Osteocyte (in vitro differentiated cells): ENCODE measurements at regions not wholly inside any gene's neighbourhood (a gene's known extent, or its start where the extent isn't known, plus 50 kb on each side); places are given as distances from the start of the nearest gene placed in this dataset.

Source experiments
- DNase-seq: peaks from one replicate; pipeline ENCODE4 v3.0.0; 2021; ENCODE audit warnings: mixed read lengths; ENCODE audit not compliant: unreplicated experiment; ENCODE audit errors: extremely low spot score
- H3K27ac Mint-ChIP-seq: one replicate; pipeline ENCODE4 v1.8.0; 2021; ENCODE audit warnings: mild to moderate bottlenecking, mixed read lengths; ENCODE audit not compliant: unreplicated experiment
- H3K27me3 Mint-ChIP-seq: one replicate; pipeline ENCODE4 v1.8.0; 2021; ENCODE audit warnings: mixed read lengths; ENCODE audit not compliant: unreplicated experiment
- H3K36me3 Mint-ChIP-seq: one replicate; pipeline ENCODE4 v1.8.0; 2021; ENCODE audit warnings: mixed read lengths; ENCODE audit not compliant: unreplicated experiment
- H3K4me1 Mint-ChIP-seq: one replicate; pipeline ENCODE4 v1.8.0; 2021; ENCODE audit warnings: mixed read lengths; ENCODE audit not compliant: unreplicated experiment
- H3K4me3 Mint-ChIP-seq: one replicate; pipeline ENCODE4 v1.8.0; 2021; ENCODE audit warnings: mild to moderate bottlenecking, moderate library complexity, mixed read lengths; ENCODE audit not compliant: unreplicated experiment
- H3K9me3 Mint-ChIP-seq: one replicate; pipeline ENCODE4 v1.8.0; 2021; ENCODE audit warnings: mixed read lengths; ENCODE audit not compliant: unreplicated experiment
- TF ChIP-seq, protein P1 (sequence below): fragments of 200-600 bp; sonication (generic); IDR thresholded peaks from 2 replicates; pipeline ENCODE4 v1.5.0; 2021; ENCODE audit warnings: antibody characterized with exemption, mild to moderate bottlenecking, moderate library complexity

DNA sequence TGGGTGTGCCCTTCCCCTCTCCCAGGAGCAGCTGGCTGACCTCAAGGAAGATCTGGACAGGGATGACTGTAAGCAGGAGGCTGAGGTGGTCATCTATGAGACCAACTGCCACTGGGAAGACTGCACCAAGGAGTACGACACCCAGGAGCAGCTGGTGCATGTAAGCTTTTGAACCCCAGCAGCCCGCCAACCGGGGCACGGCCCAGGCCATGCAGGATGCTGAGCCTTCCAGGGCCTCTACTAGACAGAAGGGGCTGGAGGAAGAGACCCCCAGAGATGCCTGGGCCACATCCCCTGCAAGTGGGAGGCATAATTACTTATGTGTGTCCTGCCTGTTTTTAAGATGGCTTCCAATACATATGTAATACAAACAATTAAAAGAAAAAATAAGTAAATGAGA, 239.3 kb downstream of the GLI2 start:
- Mint-ChIP-seq H3K4me3 (no peak overlapping the region), H3K27ac (no peak overlapping the region), H3K4me1 (no peaks in the 10 kb centered on the region), H3K36me3 (peaks cover 42% of the 10 kb centered on the region), H3K27me3 (no peaks in the 10 kb centered on the region), H3K9me3 (no peaks in the 10 kb centered on the region)
- DNase-seq = no peak
- TF ChIP-seq, protein P1, sequence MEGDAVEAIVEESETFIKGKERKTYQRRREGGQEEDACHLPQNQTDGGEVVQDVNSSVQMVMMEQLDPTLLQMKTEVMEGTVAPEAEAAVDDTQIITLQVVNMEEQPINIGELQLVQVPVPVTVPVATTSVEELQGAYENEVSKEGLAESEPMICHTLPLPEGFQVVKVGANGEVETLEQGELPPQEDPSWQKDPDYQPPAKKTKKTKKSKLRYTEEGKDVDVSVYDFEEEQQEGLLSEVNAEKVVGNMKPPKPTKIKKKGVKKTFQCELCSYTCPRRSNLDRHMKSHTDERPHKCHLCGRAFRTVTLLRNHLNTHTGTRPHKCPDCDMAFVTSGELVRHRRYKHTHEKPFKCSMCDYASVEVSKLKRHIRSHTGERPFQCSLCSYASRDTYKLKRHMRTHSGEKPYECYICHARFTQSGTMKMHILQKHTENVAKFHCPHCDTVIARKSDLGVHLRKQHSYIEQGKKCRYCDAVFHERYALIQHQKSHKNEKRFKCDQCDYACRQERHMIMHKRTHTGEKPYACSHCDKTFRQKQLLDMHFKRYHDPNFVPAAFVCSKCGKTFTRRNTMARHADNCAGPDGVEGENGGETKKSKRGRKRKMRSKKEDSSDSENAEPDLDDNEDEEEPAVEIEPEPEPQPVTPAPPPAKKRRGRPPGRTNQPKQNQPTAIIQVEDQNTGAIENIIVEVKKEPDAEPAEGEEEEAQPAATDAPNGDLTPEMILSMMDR = no peak

DNA sequence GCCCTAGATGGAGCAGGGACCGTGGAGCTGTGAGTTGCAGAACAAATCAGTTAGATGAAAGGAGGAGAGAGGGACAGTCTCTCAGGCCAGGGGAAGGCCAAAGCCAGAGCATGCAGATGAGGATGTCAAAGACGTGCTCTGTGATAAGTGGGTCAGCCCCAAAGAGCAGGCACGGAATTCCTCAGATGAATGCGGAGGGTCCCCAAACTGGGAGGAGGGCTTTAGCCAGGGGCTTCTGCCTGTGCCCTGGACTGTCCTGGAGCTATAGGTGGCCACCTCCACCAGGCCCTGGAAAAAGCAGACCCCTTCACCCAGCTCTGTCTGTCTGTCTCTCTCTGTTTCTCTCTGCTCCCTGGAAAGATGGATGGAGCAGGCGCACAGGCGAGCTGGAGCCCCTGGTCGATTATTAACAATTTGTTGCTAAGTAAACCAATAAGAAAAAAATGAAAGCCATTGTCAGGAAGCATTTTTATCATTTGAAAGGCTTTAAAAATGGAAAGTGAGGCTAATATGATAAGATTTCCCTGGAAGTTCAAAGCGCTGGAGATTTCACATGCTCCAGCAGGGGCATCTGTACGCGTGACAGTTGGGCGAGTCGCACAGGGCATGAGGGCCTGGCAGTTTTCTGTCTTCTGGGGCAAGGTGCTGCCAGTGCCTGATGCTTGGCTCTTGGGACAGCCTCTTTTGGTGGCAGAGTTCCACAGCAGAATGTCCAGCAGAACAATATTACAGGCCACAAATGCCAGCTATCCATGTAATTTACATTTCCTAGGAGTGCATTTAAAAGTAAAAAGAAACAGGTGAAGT, 241.0 kb downstream of the GLI2 start:
- H3K27me3 Mint-ChIP-seq = no peaks in the 10 kb centered on the region
- H3K4me1 Mint-ChIP-seq = peaks cover under 1% of the 10 kb centered on the region
- TF ChIP-seq, protein P1 = no peak
- no peaks in the 10 kb centered on the region for H3K9me3 Mint-ChIP-seq
- peaks cover 46% of the 10 kb centered on the region for H3K36me3 Mint-ChIP-seq
- no peak overlapping the region for H3K27ac Mint-ChIP-seq
- DNase-seq = no peak
- no peak overlapping the region for H3K4me3 Mint-ChIP-seq

DNA sequence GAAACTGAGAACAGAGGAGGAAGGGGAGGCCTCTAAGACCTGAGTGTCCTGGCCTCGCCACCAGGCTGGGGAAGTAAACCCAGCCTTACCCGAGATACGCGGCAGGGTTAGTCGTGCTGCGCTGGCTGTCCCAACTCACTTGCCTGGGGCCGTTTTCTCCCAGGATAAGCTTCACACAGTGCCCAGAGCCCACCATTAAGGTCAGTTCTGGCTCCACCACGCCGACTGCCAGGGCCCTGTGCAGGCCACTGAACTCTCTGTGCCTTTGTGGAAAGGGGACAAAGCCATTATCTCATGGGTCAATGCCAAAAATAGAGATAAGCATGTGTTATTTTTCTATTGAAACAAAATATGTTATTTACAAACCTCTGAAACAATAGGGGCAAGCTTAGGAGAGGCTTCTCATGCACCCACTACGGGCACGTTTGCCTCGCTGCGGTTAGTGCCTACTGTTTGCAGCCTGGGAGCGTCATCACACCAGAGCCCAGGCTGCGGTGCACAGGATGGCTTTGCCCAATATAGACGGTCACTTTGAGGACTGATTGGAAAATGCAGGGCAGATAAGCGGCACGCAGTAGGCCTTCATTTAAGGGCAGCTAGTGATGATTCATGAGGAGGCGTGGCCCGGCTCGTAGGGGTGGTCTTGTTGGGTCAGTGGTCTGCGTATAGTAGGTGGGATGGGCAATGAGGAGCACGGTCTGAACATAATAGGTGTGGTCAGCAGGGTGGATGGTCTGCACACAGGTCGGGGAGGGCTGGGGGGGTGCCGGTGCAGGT, 242.1 kb downstream of the GLI2 start:
- Mint-ChIP-seq H3K36me3 (peaks cover 46% of the 10 kb centered on the region), H3K27me3 (no peaks in the 10 kb centered on the region), H3K9me3 (no peaks in the 10 kb centered on the region), H3K4me1 (peaks cover 10% of the 10 kb centered on the region), H3K4me3 (no peak overlapping the region), H3K27ac (no peak overlapping the region)
- no peak for DNase-seq
- TF ChIP-seq, protein P1 = no peak

DNA sequence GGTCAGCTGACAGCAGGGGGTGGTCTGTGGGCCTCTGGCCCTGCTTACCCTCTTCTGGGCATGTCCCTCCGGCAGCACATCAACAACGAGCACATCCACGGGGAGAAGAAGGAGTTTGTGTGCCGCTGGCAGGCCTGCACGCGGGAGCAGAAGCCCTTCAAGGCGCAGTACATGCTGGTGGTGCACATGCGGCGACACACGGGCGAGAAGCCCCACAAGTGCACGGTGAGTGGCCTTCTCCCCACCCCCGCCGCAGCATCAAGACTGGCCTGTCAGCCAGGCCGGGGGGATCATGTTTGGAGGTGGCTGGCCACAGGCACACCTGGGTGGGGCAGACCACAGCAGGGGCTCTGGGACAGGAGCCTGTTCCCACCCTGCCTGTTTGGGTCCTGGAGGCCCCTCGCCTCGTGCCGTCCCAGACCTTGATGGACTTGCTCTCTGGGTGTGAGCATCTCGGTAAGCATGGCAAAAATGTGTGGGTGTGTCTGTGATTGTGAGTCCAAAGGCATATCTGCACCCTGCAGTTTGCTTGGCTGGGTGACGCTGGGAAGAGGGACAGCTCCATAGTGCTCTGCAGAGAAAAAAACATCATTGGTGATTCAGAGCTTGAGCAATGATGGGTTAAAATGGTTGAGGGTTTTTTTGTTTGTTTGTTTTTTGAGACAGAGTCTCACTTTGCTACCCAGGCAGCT, 242.8 kb downstream of the GLI2 start:
- no peak overlapping the region for H3K4me3 Mint-ChIP-seq
- no peaks in the 10 kb centered on the region for H3K27me3 Mint-ChIP-seq
- TF ChIP-seq, protein P1 = no peak
- H3K27ac Mint-ChIP-seq = no peak overlapping the region
- H3K36me3 Mint-ChIP-seq = peaks cover 54% of the 10 kb centered on the region
- peaks cover 17% of the 10 kb centered on the region for H3K4me1 Mint-ChIP-seq
- no peak for DNase-seq
- H3K9me3 Mint-ChIP-seq = no peaks in the 10 kb centered on the region

DNA sequence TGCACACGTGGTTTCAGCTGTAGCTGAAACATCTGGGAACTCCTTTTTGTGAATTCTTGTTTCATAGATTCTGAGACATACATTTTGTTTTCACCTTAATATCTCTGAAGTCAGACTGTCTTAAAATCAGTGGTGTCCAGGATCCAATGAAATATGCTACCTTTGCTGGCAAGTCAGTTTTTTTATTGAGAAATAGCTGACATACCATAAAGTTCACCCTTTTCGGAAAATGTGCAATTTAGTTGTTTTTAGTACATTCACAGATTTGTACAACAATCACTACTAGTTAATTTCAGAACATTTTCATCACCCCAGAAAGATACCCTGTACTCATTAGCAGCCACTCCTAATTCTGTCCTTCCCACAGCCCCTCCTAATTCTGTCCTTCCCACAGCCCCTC, 243.7 kb downstream of the GLI2 start:
- peaks cover 19% of the 10 kb centered on the region for H3K4me1 Mint-ChIP-seq
- peaks cover 59% of the 10 kb centered on the region for H3K36me3 Mint-ChIP-seq
- no peaks in the 10 kb centered on the region for H3K9me3 Mint-ChIP-seq
- H3K4me3 Mint-ChIP-seq = no peak overlapping the region
- H3K27me3 Mint-ChIP-seq = no peaks in the 10 kb centered on the region
- TF ChIP-seq, protein P1 = no peak
- no peak for DNase-seq
- H3K27ac Mint-ChIP-seq = no peak overlapping the region
